ENCODE measurements at regions not wholly inside any gene's neighbourhood (a gene's known extent, or its start where the extent isn't known, plus 50 kb on each side); places are given as distances from the start of the nearest gene placed in this dataset.
"Not testable (repeated sequence)": the region's sequence is repeated elsewhere in the genome, so short reads cannot be mapped to it uniquely, and the experiment has no call there.

DNA sequence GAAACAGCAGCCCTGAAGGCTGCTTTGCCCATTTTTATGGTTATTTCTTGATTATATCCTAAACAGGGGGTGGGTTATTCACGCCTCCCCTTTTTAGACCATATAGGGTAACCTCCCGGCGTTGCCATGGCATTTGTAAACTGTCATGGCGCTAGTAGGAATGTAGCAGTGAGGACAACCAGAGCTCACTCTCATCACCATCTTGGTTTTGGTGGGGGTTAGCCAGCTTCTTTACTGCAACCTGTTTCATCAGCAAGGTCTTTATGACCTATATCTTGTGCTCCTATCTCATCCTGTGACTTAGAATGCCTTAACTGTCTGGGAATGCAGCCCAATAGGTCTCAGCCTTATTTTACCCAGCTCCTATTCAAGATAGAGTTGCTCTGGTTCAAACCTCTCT, 136.2 kb downstream of the DIRAS2 start:
- not testable (repeated sequence) for TF ChIP-seq JUN (IDR thresholded peaks at IDR 0.05; ENCODE audit: low read depth, low read length); POLR2AphosphoS5 (IDR thresholded peaks at IDR 0.05; ENCODE audit: low read depth, low read length); RNF2 (IDR thresholded peaks at IDR 0.05; ENCODE audit: borderline replicate concordance, low read depth, low read length, missing control alignments, poor library complexity, severe bottlenecking); ZNF274 (IDR thresholded peaks at IDR 0.05; ENCODE audit: borderline replicate concordance, extremely low read depth, low read length); EGR1 (IDR thresholded peaks at IDR 0.05; ENCODE audit: borderline replicate concordance, low read depth, low read length); BACH1 (IDR thresholded peaks at IDR 0.05; ENCODE audit: low read length); KDM1A (IDR thresholded peaks at IDR 0.05; ENCODE audit: borderline replicate concordance, low read length); EP300 (IDR thresholded peaks at IDR 0.05; ENCODE audit: borderline replicate concordance in 1 of 2, low read depth in 2 of 2, low read length in 2 of 2)
- TF ChIP-seq, protein P1, sequence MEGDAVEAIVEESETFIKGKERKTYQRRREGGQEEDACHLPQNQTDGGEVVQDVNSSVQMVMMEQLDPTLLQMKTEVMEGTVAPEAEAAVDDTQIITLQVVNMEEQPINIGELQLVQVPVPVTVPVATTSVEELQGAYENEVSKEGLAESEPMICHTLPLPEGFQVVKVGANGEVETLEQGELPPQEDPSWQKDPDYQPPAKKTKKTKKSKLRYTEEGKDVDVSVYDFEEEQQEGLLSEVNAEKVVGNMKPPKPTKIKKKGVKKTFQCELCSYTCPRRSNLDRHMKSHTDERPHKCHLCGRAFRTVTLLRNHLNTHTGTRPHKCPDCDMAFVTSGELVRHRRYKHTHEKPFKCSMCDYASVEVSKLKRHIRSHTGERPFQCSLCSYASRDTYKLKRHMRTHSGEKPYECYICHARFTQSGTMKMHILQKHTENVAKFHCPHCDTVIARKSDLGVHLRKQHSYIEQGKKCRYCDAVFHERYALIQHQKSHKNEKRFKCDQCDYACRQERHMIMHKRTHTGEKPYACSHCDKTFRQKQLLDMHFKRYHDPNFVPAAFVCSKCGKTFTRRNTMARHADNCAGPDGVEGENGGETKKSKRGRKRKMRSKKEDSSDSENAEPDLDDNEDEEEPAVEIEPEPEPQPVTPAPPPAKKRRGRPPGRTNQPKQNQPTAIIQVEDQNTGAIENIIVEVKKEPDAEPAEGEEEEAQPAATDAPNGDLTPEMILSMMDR (IDR thresholded peaks at IDR 0.05; ENCODE audit: control extremely low read depth in 1 of 3, insufficient read depth in 1 of 3, low read depth in 1 of 3, low read length in 3 of 3) = not testable (repeated sequence)
- TF ChIP-seq, protein P2, sequence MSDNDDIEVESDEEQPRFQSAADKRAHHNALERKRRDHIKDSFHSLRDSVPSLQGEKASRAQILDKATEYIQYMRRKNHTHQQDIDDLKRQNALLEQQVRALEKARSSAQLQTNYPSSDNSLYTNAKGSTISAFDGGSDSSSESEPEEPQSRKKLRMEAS (IDR thresholded peaks at IDR 0.05) = not testable (repeated sequence)

Measured in H1 (cell line).